NOMO-1 treated with DMSO at 0.1 percent for 48 hours (cell line): ENCODE measurements at regions not wholly inside any gene's neighbourhood (a gene's known extent, or its start where the extent isn't known, plus 50 kb on each side); places are given as distances from the start of the nearest gene placed in this dataset.

Experiments
- DNase-seq: peaks from one replicate; lab custom pipeline; 2025; ENCODE audit not compliant: unreplicated experiment; lab: John Stamatoyannopoulos, UW

DNA sequence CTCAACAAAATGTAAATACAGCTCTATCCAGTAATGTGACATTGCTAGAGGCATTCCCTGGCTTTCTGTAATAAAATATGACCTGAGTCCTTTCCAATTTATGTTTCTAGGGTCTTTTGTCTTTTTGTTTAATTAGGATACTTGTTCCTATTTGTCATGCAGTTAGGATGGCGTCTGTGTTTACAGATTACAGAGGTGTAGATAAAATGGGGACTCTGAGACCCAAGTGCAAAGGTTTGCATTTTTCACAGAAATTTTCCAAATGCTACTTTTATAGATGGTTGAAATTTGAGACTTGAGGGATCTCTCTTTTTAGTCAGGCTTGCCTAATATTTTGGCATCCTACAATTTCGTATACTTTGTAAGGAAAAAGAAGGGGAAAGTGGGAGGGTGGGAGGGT is 332.4 kb downstream of the PTEN start:
- DNase-seq = no peak

DNA sequence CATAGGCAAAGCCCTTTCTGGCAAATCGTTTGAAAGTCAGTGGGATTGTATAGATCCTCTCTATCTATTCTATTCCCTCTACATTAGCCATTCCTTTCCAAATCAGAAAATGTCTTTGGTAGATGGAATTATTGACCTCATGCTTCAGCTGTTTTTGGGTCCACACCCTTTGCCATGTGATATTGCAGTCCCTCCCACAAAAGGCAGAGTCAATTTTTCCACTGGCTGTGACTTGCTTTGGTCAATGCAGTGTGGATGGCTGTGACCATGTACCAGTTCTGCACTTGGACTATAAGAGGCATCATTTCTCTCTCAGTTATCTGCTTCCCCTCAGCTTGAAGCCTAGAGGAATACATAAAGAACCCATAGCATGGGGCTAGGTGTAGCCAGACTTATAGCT is 332.9 kb downstream of the PTEN start:
- DNase-seq = no peak

DNA sequence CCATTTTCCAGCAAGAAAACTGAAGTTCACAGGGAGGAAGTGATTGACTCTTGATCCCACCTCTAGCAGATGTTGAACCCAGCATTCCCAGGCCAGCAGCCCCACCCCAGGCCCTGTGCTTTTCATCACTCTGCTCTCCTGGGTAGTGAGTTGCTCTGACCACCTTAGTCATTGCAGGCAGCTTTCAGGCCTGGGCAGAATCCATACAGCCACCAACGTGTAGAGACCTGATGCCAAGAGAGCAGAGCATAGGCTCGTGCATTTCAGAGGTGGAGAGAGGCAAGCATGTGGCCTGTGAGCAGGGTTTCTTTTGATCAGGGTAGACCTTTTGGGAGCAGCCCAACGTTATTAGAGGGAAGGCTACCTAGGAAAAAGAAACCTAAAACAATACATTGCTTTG is 334.6 kb downstream of the PTEN start:
- no peak for DNase-seq

DNA sequence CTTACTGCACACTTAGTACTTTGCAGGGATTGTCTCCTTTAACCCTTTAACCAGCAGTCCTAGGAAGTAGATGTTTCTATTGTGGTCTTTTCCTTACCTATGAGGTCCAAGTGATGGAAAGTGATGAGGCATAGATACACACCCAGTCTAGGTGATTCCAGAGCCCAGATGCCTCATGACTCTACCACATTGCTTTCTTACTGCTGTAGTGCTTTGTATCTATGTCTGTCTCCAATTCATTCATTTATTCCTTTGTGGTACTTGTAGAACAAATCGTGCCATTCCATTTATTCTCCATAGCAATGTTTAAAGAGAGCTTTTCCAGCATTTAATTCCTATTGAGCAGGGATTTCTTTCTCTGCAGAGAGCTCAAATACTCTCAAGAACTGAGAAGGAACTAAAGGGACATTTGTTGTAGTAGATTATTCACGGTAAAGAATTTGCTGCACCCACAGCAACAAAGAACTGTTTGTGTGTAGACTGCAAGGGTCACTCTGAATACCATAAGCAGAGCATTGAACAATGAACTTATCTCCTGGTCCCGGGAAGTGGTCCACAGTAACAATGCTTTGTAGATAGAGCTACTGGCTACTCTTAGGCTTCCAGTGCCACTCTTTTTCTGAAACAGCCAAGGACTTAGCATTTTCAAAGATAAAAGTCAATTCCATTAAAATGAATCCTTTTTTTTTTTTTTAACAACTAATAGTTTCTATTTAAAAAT is 337.0 kb downstream of the PTEN start:
- DNase-seq = no peak

DNA sequence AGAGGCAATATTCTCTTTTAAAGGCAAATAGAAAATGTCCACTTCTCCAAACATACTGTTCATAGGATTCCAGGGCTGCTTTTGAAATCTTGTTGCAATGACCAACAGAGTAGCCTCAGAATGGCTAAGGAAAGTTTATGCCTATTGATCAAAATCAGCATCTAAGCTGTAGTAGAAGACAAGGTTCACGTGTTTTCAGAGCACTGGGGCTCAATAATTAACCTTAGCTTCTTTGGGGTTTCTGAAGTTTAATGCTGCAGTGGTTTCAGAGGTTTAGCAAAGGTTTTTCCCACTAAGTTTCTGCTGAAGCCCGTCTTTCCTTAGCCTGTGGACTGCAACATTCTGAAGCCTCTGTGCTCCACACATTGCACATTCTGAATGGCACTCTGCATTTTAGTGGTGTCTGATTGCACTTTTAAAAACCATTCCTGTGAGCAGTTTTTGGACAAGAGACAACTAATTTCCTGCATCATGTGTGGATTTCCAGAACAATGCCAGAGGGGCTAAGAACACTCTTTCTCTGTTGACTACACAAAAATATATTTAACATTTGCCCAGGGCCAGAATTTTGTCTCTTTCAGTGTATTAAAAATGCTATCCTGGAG is 342.5 kb downstream of the PTEN start:
- DNase-seq = no peak

DNA sequence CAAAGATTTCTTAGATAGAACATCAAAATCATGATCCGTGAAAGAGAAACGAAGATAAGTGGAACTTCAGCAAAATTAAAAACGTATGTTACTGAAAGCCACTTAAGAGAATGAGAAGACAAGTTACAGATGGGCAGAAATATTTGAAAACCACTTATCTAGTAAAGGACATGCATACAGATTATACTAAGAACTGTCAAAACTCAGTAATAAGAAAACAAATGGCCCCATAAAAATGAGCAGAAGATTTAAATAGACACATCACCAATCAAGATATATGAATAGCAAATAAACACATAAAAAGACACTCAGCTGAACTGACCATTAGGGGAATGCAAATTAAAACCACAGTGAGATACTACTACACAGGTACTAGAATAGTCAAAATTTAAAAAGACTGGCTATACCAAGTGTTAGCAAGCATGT is 343.7 kb downstream of the PTEN start:
- DNase-seq = no peak

DNA sequence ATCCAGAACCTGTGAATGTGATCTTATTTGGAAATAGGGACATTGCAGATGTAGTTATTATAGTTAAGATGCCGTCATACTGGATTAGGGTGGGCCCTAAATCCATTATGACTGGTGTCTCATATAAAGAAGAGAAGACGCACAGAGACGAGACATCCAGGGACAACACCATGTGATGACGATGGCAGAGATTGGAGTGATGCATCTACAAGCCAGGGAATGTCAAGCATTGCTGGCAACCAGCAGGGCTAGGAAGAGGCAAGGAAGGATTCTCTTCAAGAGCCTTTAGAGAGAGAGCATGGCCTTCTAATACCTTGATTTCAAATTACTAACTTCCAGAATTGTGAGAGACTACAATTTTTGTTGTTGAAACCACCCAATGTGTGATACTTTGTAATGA is 345.8 kb downstream of the PTEN start:
- DNase-seq = no peak

DNA sequence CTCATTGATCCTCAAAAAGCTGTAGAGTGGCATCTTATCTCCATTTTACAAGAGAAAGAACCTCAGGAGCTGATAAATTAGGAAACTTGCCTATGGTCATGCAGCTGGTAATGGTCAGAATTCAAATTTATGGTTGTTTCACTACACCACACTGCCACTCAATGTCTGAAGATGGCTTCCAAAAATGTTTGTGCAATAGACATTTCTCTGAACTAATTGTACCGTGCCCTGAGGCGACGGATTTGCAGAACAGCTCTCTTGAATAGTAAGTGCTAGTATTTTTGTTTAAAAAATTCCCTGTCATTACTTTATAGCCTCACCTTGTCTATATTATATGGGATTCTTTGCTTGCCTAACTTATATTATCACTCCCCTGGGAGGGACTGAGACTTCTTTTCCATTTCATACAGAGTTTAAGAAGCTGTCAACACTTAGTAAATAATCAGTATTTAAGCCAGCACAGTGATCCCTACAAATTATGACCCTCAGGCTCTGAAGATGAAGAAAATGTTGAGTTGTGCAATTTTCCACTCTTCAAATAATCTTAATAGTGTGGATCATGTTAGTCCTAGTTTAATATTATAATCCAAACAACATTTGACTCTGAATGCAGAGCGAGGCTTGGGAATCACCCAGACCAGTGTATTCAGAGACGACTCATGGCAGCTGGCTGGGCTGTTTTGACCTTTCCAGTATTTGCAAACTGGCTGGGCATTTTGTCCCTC is 346.6 kb downstream of the PTEN start:
- no peak for DNase-seq

DNA sequence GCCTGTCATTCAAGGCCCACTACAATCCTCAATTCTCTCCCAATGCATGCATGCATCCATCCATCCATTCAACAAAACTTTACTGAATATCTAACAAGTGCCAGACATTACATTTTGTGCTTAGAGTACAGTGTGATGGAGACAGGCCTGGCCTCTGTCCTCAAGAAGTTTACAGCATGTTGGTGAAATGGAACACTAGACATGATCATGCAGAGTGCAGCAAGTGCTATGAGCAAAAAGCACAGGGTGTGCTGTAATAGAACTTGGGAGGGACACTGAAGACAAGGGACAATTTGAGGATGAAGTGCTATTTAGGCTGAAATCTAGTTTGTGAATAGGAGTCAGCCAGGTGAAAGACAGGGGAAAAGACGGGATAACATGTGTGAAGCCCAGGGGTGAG is 347.8 kb downstream of the PTEN start:
- DNase-seq = no peak

DNA sequence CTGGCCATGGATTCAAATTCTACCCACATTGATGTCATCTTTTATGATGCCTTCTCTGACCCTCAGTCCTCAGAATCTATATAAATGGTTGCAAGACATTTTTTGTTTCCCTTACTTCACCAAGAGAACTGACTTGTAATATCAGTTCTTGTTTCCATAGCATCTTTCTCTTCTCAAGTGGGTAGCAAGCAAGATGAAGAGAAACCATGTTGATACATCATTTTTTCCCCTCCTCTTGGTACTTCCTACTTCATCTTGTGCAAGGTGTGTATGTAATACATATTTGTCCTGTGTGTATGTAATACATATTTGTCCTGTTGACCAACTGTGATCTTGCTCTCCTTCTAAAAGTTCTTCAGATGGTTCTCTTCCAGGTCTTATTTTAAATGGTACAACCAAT is 348.6 kb downstream of the PTEN start:
- no peak for DNase-seq

DNA sequence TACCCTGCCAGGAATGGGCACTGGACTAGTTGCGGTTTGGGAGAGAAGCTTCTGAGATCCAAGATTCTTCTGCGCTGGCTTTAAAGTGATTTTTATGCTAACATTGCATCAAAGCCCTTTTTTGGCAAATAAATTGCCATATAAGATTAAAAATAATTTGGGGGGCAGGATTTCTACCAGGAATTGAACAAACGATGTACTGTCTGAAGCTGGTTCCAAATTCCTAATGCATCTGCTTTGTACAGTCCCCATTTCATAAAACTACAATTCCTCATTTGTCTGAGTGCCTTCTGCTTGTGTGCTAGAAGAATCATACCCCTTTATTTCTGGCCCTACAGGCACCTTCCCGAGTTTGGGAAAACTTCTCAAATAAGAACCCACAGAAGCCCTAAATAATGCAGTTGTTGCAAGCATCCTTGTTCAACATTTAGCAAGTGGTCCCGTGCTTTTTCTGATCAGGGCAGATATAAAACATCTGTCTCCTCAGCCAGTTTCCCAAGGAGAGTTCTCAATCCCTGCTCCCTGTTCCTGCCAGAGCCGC is 349.7 kb downstream of the PTEN start:
- DNase-seq = no peak

DNA sequence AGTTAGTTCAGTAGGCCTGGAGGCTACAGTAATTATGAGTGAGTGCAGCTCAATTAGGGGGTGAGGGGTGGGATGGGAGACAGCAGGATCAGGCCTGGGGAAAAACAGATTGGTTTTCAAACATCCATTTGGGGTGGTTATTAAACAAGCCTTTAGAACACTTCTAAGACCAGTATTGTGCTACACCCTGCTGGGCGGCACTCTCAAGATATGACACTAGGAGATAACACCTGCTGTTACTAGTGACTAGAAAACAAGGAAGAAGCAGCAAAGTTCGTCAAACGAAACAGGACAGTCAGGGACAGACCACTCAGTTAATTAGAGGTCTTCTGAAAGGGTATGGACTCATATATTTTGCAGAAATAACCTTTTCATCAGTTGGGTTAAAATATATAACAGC is 353.6 kb downstream of the PTEN start:
- no peak for DNase-seq

DNA sequence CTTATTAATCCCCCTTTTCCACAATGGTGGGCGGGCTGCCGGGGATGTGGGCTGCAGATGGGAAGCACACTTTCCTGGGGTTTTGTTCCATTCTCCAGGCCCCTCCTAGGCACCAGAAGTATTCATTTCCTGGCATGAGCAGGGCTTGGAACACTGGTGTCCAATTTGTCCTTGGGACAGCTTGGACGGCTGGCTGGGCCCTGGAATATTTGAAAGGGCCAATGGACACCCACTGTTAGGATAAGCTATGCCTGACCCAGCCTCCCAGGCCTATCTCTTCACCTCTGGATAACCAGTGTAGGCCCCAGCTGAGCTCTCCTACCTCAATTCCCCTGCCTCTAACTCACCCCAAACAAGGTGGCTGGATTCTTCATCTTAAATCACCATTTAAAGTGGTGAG is 354.9 kb downstream of the PTEN start:
- DNase-seq = no peak

DNA sequence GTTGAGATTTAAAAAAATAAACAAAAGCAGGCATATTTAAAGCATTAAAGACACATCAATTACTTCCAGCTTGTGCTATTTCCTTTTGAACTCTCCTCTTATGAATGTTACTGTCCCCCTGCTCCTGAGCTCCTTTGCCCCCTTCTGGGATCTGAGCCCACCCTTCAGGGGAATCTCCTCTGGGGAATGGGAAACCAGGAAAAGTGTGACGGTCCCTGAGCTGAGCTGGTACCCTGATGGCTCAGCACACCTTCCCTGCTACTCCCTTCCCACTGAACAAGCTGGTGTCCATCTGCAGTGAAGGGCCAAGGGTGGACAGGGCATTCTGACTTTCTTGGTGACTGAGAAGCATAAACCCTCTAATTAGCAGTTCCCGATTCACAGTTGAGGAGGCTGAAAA is 356.3 kb downstream of the PTEN start:
- DNase-seq = no peak

DNA sequence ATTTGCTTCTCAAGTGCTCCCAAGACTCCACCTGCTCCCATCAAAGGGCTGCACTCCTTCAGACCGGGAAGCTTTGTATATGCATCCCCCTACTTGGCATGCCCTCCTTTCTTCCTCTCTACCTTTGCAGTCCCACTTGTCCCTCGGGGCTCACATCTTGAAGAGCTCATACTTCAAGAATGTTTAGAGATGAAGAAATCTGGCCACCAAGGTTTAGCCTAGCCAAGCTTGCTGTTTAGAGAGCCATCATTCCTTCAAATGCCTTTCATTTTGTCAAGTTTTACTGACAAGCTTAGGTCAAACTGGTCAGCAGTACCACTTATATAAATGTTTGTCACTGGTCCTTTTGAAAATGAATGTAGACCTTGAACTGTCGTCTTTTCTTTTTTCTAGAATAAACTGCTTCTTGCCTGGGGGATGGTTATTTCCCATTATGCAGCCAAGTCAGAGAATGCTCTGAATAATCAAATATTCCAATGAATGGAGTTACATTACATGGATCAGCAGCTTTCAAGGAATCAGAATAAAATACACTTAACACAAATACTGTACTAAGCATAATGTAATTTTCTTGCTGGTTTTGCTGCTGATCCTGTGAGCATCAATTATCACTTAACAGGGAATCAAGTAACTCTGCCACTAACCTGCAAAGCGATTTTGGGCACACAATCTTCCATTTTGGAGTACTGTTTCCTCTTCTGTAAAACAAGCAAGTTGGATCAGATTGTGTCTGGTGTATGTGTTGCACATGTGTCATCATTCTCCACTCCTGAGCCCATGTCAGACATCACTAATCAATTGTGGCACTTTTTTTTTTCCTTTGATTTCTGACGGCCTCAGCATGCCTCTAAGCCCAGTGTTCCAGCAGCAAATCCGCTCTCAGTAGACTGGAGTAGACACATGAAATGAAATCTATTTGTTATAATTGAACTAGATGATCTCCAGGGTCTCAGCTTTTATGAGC is 357.9 kb downstream of the PTEN start:
- DNase-seq = no peak

DNA sequence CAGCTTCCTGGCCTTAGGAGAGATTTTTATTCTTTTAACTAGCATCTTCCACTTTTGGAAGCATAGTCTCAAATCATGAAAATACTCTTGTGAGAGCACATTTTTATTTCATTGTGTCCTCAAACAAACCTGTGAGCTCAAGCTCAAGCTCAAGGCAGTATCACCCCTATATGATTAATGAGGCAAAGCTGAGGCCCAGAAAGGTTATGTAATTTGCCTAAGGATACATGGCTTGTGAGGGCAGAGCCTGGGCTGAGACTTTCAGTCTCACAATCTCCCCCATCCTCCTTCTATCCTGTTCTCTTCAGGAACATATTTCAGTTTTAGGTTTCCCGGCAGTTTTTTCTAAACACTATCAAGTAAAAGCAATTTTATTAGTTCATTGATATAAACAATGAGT is 359.5 kb downstream of the PTEN start:
- no peak for DNase-seq
